HG02943 (cell line): ENCODE measurements at regions not wholly inside any gene's neighbourhood (a gene's known extent, or its start where the extent isn't known, plus 50 kb on each side); places are given as distances from the start of the nearest gene placed in this dataset.
"Not testable (repeated sequence)": the region's sequence is repeated elsewhere in the genome, so short reads cannot be mapped to it uniquely, and the experiment has no call there.

Experiments used
- ATAC-seq: cut with Tn5 transposase; IDR thresholded peaks from one replicate; pipeline ENCODE4 v1.9.1; 2021; ENCODE audit warnings: mild to moderate bottlenecking, low read depth, moderate library complexity; ENCODE audit not compliant: unreplicated experiment

DNA sequence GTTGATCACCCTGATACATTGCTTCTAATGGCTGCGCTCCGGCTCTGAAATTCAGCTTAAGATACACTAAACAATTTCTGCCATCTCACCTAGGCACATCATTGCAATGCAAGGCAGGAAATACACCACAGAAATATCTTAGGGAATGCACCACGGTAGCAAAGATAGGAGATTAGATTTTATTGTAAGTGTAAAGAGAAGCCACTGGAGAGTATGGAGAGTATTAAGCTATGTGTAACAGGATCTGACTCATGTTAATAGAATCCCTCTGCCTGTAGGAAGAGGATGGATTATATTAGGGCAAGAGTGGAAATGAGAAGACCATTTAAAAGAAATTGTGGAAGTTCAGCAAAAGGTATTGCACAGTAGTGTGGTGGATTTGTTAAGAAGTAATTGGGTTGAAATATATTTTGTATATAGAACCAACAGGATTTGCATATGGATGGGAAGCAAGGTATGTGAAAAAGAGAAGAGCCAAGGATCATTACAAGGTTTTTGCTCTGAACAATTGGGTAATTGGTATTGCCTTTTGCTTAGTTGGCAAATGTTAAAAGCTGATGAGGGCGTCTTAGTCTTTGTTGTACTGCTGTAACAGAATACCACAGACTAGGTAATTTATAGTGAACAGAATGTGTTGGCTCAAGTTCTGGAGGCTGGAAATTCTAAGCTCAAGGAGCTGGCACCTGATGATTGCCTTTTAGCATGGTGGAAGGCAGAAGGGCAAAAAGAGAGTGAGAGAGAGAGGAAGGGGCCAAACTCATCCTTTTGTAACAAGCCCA lies 636.1 kb downstream of the PSAT1 start:
- ATAC-seq: no peak

DNA sequence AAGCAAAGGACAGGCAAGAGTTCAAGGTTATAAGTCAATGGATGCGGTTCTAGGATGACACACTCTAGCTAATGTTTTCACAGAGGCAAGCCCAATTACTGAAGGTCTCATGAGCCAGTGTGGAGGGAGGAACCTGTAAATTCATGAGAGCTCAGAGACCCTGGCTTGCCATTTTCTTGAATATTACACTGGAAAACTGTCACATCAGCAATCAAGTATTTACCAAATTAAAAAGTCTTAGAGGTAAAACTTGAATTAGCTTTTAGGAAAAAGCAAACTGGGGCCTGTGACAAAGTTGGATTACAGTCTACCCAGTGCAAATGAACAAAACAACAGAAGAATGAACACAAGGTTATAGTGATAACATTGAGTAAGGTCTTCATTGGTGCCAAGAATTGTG lies 636.9 kb upstream of the TLE4 start:
- ATAC-seq: no peak

DNA sequence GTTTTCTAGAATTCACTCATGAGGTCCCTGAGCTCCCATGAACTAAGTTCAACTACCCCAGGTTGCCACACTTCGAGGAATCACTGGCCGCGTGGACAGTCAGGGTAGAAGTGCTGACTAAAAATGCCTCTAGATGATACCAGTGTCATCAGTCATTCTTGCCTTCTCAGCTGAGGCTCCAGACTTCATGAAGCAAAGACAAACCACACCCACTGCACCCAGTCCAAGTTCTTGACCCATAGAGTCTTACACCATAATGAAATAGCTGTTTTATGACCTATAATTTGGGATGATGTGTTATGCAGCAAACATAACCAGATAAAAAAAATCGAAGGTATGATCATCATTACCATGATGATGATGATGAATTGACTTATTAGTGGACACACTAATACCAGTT lies 632.9 kb upstream of the TLE4 start:
- no peak for ATAC-seq

DNA sequence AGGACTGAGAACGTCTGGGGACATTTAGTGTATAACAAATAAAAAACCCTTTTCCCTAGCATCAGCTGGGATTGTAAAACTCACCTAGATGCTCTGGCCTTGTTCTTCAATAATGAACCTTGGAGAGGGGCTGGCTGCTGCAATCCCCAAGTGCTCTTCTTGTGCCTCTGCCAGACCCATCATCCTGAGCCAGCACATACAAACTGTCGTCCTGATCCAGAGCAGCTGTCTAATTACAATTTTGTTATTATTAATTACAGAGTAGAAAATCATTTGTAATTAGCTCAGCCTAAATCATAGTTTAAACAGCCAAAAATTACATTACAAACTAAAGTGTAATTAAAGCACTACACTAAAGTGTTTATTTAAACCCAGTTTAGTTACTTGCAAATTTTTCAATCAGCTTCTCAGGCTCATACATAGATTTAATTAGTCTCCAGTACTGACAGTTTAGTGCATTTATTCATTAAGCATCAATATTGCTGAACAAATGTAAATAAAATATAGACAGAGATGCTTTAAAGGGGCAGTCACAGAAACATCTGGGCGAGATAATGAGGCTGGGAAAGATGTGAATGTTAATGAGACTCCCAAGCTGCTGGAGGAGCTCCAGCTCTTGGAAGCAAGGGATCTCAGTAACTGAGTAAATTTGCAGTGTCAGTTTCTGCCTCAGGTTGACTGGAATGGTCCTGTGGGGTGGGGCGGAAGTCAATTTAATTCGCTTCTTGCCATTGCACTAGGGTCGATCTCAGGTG lies 632.3 kb upstream of the TLE4 start:
- ATAC-seq: no peak

DNA sequence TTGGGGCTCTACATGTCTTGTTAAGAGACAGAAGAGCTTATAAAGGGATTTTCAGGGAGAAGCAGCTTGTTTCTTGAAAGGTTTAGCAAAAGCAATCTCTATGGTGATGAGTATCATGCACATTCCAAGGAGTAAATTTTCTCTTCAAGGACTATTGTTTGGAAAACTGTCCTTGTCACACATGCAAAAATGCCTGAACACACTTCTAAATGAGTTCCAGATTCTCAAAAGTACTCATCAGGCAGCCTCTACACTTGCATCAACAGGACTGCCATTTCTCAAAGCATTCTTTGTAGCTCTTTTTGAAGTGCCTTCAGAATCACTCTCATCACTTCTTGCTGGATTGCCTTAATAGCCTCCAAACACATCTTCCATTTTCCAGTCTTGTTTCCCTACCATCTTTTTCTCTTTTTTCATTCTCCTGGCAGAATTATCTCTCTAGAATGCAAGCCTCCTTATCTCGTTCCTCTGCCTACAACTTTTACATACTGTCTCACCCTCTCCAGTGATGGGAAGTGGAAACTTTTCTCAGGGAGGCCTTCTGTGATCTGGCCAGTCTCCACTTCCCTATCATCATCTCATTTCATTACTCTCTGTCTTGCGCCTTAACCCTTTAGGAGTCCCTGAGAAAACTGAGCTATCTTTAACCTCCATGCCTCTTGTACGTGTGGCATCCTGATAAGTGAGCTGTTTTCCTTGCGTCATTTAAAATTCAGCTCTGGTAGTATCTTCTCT lies 631.5 kb upstream of the TLE4 start:
- ATAC-seq: no peak

DNA sequence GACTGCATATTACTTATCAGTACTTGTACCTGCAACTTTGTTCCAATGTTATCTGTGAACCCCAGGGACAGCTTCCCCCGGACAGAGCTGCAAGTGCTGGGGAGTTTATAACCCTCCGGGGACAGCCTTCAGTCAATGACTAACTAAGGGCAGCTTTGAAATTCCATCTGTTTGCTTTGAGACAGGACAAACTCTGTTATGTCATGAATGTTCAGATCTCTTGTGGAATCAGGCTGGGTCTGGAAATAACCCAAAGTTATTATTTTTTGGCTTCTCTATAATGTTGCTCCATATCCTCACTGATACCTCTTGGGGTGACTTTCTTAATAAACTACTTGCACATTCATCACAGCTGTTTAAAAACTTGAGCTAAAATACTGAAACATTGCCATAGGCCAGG lies 617.5 kb upstream of the TLE4 start:
- no peak for ATAC-seq

DNA sequence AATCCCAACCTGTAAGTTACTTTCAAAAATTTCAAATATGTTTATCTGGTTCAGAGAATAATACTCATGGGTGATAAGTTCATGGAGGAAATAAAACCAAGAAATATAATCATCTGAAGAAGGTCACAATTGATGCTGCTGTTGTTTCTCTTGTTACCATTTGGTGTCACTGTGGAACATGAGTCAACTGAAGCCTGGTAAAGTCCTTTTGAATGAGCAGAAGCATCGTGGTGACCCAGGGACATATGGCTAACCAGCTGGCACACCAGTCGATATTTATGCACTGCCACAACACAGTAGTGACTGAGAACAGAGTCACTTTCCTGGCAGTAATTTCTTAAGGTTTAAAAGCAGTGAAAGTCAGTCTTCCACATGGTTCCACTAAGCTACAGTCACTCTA lies 612.9 kb upstream of the TLE4 start:
- ATAC-seq: no peak

DNA sequence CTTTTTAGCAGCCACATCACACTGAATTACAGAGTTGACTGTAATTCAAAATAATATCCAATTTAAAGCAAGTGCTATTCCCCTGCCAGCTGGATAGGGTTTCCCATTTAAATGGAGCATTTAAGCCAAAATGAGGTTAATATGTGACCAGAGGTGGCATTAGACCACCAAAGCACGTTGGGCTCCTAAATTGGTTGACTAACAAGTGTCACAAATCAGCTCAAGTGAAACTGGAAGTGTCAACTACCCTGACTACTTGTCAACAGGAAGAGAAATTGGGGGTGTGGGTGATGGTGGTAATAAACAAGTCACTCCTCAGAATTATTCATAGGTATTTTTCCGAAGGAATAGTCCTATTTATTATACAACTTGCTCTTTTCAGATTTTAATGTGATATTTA lies 609.6 kb upstream of the TLE4 start:
- no peak for ATAC-seq

DNA sequence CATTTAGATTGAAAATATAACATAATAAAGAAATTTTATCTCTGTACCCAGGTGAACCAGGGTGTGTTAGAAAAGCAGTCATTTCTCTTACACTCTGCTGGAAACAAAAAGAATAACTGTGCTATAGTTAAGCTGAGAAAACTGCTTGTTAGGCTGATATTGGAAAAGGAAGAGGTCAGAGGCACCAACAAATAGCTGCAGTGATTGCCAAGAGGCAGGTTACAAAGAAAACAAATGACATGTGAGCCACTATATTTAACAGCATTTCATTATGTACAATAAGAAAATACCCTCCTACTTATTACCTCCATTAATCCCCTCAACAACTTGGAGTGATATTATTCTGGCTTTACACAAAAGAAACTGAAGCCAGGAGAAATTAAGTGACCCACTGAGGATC lies 607.9 kb upstream of the TLE4 start:
- no peak for ATAC-seq

DNA sequence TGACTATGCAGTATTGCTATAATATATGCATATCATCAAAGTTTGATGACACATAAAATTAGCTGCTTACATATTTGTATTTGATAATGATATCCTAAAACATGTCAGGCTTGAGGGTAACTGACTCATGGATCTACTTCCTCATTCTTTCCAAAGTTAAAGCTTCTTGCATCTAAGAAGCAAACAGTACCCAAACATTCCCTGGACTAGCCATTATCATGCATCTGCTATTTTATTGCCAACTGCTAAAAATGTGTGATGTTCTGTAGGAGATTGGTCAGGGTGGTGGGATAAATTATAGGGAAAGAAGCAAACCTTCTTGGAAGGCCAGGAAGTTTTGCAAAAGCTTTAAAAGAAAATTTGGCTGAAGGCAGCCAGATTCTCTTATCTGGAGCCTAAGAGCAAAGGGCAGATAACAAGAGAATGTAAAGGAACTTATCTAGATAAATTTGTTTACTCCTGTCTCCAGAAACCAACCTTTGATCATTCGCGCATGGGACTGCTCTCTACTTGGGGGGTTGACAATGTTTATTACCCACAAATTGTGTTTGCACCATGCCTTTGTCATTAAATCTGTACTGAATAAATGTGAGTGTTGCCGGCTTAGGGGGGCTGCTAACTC lies 604.1 kb upstream of the TLE4 start:
- no peak for ATAC-seq

DNA sequence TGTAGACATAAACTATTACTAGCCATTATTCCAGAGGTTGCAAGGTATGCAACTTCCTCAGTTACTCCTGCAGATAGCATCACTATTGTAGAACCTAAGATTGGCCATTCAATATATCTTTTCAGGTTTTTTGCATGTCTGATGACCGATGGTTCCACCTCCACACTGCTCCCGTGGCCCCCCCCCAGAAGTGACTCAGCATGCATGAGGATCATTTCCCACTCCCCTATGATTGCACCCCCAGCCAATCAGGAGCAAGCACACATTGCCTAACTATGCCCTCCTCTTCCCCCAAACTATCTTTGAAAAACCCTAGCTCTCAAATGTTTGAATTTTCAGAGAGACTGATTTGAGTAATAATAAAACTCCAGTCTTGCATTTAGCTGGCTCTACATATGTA lies 601.4 kb upstream of the TLE4 start:
- no peak for ATAC-seq

DNA sequence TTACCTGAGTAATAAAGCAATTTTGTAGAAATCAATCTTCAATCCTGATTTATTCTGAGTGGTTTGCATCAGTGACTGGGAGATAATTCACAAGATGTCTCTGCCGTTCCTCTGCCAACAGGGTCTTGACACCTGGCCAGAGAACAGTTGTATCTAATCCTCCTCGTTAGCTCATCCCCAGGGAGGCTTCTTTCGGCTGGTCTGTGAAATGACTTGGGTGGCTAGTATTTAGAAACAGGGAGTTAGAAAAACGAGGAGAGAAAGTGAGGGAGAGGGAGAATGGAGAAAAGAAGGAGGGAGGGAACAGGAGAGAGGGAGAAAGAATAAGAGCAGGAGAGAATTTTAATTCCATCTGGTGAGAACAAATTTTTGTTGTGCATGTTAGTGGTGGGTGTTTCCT lies 600.2 kb upstream of the TLE4 start:
- no peak for ATAC-seq

DNA sequence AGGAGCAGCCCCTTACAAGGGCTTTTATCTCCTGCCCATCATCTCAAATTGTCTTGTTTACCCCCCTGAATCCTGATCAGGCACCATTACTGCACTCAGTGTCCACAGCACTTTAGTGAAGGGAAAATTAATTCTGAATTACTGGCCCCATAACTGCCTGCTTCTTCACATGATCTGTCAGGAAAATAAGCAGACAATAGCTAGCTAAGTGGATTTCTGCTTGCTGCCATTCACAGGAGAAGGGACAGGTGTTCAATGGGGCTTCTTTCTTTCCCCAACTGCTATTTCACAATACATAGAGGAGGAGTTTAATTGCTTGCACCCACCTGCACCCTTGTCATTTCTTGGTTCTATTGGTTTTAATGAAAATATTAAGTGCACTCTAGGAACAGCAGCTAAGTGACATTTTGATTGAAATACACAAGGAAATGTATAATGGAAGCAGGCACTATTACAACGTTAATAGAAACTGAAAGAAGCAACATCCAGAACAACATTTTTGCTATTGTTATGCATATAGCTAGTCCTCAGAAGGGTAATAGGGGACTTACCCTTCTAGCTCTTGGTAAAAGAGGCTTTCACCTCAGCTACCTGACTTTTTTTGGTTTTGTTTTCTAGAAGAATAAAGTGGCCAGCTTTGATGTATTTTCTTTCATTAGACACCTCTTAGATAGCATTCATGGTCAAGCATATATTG lies 599.3 kb upstream of the TLE4 start:
- ATAC-seq: no peak

DNA sequence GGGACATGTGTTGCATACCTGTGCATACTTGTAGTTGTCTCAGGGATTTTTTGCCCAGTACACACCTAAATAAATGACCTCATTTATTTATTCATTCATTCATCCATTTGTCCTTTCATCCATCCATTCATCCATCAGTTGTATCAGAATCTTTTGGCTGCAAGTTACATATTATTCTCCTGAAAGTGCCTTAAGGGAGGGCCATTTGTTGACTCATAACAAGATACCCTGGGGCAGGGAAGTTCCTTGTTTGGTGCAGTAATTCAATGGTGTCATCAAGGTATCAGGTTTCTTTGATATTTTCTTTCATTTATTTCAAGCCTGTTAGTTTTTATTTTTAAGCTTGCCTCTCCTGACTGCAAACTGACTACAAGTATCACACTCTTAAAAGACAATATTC lies 597.9 kb upstream of the TLE4 start:
- ATAC-seq: no peak

DNA sequence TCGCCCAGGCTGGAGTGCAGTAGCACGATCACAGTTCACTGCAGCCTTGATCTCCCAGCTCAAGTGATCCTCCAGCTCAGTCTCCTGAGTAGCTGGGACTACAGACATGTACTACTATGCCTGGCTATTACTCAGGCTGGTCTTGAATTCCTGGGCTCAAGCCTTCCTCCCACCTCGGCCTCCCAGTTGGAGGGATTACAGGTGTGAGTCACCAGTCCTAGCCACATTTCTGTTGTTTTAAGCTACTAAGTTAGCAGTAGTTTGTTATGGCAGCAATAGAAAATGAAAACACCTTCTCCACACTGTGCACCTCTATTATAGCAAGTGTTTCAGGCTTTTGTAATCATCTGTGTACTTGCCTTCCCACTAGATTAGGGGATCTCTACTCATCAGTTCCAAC lies 588.9 kb upstream of the TLE4 start:
- no peak for ATAC-seq

DNA sequence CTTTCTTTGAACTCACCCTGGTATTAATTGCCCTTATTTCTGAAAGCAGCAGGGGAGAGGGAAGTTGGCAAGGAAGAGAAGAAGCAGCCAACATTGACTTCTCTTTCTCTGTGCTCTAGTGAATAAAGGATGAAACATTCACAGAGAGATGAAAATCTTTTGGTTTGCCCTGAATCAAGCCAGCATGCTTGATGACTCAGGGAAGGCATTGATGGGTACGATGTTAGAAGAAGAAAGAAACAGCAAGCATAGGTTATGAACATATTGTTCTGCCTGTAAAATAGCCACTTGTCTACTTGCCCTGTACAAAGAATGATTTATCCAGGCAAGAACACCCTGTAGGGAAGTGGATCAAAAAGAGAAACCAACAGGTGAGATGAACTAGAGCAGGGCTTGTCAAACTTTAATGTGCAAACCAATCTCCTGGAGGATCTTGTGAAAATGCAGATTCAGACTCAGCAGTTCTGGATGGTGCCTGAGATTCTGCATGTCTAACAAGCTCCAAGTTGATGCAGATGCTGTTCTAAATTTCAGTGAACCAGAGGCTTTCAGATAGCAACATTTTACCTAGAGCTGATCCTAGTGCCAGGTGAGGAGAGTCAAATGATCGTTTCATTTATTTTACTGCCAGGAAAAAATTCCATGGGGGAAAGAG lies 586.6 kb upstream of the TLE4 start:
- no peak for ATAC-seq

DNA sequence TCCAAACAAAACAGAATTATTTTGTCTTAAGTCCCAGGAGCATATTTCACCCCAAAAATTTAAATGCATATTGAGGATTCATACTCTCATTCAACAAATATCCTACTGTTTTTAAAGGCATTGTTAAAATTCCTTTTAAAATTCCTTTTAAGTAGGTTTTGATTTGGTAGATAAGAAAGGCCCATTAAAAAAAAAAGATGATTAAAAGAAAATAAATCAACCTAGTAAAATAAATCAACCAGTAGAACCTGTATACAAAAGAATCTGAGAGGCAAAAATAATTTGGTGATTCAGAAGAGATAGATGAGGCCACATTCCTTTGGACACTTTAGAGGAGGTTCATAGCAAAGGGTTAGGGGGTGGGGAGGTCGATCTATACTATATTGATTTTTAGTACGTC lies 585.3 kb upstream of the TLE4 start:
- ATAC-seq: no peak

DNA sequence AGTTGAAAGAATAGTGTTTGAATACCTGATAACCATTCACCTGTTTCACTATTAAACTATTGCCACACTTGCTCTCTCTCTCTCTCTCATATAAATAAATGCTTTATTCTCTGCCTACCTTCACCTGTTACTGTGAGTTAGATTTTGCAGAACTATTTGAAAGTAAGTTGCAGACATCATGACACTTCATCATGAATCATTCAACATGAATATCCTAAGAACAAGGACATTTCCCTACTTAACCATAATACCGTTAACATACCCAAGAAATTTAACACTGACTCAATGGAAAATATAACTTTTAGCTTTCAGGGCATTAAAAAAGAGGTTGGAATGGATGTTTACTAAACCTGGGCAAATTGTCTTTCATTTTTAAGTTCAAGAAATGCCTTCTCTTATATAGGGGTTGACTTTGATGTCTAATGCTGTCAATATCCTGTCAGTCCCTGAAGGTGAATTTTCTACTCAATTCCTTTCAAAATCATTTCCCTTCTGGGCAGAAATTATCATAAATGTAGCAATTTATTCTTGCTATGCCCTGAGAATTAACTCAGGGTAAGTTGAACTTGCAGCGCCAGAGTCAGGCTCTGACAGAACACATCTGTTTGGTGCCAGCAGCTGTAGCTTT lies 582.6 kb upstream of the TLE4 start:
- ATAC-seq: no peak

DNA sequence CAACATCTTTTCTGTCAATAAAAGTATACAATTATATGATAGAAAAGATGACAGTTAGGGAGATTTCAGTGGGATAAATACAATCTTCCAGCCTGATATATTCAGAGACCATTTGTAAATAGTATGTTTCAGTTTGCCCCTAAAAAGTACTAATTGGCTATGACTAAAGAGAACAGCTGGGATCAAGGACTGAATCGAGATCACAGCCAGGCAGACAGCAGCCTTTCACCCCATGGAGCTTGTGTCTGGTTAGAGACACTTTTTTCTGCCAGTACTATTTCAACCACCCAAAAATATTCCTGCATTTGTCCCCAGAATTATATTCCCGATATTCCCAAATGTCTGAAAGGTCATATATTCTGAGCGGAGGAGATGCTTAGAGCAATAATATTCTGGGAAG lies 577.3 kb upstream of the TLE4 start:
- no peak for ATAC-seq

DNA sequence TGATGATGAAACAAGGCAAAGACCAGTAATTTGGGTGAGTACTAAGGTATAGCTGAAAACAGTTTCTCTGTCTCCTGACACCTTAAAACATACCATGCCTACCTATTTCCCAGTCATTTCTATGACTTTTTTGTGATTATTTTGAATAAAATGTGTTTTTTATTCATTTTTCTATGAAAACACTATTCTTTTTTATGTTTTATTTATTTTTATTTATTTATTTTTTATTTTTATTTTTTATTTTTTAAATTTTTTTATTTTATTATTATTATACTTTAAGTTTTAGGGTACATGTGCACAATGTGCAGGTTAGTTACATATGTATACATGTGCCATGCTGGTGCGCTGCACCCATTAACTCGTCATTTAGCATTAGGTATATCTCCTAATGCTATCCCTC lies 576.8 kb upstream of the TLE4 start:
- not testable (repeated sequence) for ATAC-seq
